DOHH2 (cell line): ENCODE measurements at regions not wholly inside any gene's neighbourhood (a gene's known extent, or its start where the extent isn't known, plus 50 kb on each side); places are given as distances from the start of the nearest gene placed in this dataset.

ENCODE experiments used
- H3F3A ChIP-seq: fragments of 200-600 bp; sonication (generic), shearing (Covaris generic); 2 replicates; pipeline ENCODE4 v1.6.0; 2016; ENCODE audit warnings: antibody characterized with exemption, mild to moderate bottlenecking; ENCODE audit not compliant: control insufficient read depth, insufficient read depth
- H3K27ac ChIP-seq: fragments of 200-600 bp; sonication (generic); 2 replicates; pipeline ENCODE4 v1.5.1; 2014; ENCODE audit warnings: low read depth, mild to moderate bottlenecking, low read length, moderate library complexity
- H3K27me3 ChIP-seq: fragments of 200-600 bp; sonication (generic); 2 replicates; pipeline ENCODE4 v1.6.1; 2014; ENCODE audit warnings: mild to moderate bottlenecking, low read length, mixed read lengths; ENCODE audit not compliant: control insufficient read depth
- H3K36me3 ChIP-seq: fragments of 200-600 bp; sonication (generic); 2 replicates; pipeline ENCODE4 v1.6.1; 2014; ENCODE audit warnings: mild to moderate bottlenecking, low read length, moderate library complexity, mixed read lengths; ENCODE audit not compliant: control insufficient read depth
- H3K4me1 ChIP-seq: fragments of 200-600 bp; sonication (generic); 2 replicates; pipeline ENCODE4 v1.6.1; 2014; ENCODE audit warnings: mild to moderate bottlenecking, low read length, mixed read lengths; ENCODE audit not compliant: control insufficient read depth
- H3K4me2 ChIP-seq: fragments of 200-600 bp; sonication (generic); 2 replicates; pipeline ENCODE4 v1.6.0; 2014; ENCODE audit warnings: mild to moderate bottlenecking, low read length, moderate library complexity
- H3K4me3 ChIP-seq: fragments of 200-600 bp; sonication (generic); 2 replicates; pipeline ENCODE4 v1.5.1; 2014; ENCODE audit warnings: mild to moderate bottlenecking, low read length, mixed read lengths
- H3K79me2 ChIP-seq: fragments of 200-600 bp; sonication (generic); 2 replicates; pipeline ENCODE4 v1.6.1; 2014; ENCODE audit warnings: mild to moderate bottlenecking, low read length, mixed read lengths; ENCODE audit not compliant: control insufficient read depth
- H3K9me2 ChIP-seq: fragments of 200-600 bp; sonication (generic); replicated peaks from 2 replicates; pipeline ENCODE4 v1.6.1; 2014; ENCODE audit warnings: mild to moderate bottlenecking, low read length, mixed read lengths; ENCODE audit not compliant: control insufficient read depth
- H3K9me3 ChIP-seq: fragments of 200-600 bp; sonication (generic); 2 replicates; pipeline ENCODE4 v1.6.1; 2014; ENCODE audit warnings: antibody characterized with exemption, low read length, mixed read lengths; ENCODE audit not compliant: control insufficient read depth, insufficient read depth
- H4K20me1 ChIP-seq: fragments of 200-600 bp; sonication (generic); 2 replicates; pipeline ENCODE4 v1.6.0; 2014; ENCODE audit warnings: low read depth, mild to moderate bottlenecking, antibody characterized with exemption, low read length, moderate library complexity; ENCODE audit not compliant: control insufficient read depth, insufficient read depth
- CTCF ChIP-seq: fragments of 200-600 bp; sonication (generic); IDR thresholded peaks from one replicate; pipeline ENCODE4 v1.5.1; 2014; ENCODE audit warnings: antibody characterized with exemption, mild to moderate bottlenecking, low read depth, low read length; ENCODE audit not compliant: poor library complexity, severe bottlenecking
- EZH2phosphoT487 ChIP-seq: fragments of 200-600 bp; sonication (generic); IDR thresholded peaks from 2 replicates; pipeline ENCODE4 v1.6.1; 2017; ENCODE audit warnings: borderline replicate concordance, mild to moderate bottlenecking, antibody characterized with exemption, low read length, moderate library complexity, mixed read lengths

DNA sequence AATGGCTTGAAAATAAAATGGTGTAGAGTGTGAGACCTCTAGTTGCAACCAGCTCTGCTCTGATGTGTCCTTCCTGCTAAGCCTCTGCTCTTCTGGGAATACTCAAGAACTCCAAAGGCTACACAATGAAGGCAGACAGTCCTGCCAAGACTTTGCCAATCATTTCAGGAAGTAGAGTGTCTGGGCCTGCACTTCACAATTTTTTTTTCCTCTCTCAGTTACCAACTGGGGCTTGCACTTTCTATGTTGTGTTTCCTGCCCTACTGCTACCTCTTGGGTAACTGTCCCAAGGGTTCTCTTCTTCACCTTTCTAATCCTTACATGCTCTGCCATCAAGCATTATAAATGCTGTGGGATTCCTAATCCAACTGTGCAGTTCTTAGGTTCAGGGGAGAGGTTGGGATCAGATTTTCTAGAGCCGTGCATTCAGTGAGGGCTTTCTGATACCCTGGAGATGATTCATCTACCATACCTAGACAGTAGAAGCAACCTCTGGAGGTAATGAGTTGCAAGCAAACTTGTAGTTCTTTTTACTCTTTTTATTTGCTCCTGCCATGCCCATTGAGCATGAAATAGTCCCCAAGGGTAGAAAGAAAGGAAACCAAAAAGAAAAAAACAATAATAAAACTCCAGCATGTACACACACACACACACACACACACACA, 365.9 kb downstream of the MLLT3 start:
- H3K4me2 ChIP-seq: no peak overlapping the region

DNA sequence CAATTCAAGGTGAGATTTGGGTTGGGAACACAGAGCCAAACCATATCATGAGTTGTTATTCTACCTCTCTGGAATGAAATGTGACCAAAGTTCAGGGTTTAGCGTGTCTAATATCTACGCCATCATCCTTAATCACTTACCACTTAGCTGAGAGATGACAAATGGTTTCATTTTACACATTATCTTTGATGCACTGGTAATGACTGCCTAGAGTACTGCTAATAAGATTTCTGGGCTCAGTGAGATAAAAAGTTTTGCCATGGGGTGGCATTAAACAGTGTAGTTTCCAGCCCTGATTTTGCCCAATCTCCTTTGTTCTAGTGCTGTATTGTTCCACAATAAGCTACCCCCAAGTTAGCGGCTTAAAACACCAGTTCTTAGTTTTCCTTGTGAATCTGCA, 367.2 kb downstream of the MLLT3 start:
- Histone ChIP-seq H3K9me3 (no peaks in the 10 kb centered on the region), H4K20me1 (no peaks in the 10 kb centered on the region), H3K4me3 (no peak overlapping the region), H3K27me3 (no peaks in the 10 kb centered on the region), H3K4me2 (no peak overlapping the region), H3K27ac (no peak overlapping the region), H3F3A (no peaks in the 10 kb centered on the region), H3K79me2 (no peaks in the 10 kb centered on the region), H3K36me3 (no peaks in the 10 kb centered on the region), H3K4me1 (no peaks in the 10 kb centered on the region), H3K9me2 (no peaks in the 10 kb centered on the region)
- TF ChIP-seq EZH2phosphoT487 (no peak), CTCF (no peak)

More for the DNA sequence above, 365.9 kb downstream of the MLLT3 start:
- TF ChIP-seq CTCF (no peak), EZH2phosphoT487 (no peak)
- no peaks in the 10 kb centered on the region for H3K79me2 ChIP-seq
- H3K27me3 ChIP-seq: no peaks in the 10 kb centered on the region
- no peaks in the 10 kb centered on the region for H3K36me3 ChIP-seq
- H3K4me1 ChIP-seq: no peaks in the 10 kb centered on the region
- no peaks in the 10 kb centered on the region for H3K9me3 ChIP-seq
- H3F3A ChIP-seq: no peaks in the 10 kb centered on the region
- H3K4me3 ChIP-seq: no peak overlapping the region
- no peaks in the 10 kb centered on the region for H4K20me1 ChIP-seq
- no peaks in the 10 kb centered on the region for H3K9me2 ChIP-seq
- no peak overlapping the region for H3K27ac ChIP-seq

GRCh38 chr9:20253635-20254034, 368.7 kb downstream of the MLLT3 start:
- Histone ChIP-seq H3K27ac (no peak overlapping the region), H3K9me3 (no peaks in the 10 kb centered on the region), H3K9me2 (no peaks in the 10 kb centered on the region), H3K4me1 (no peaks in the 10 kb centered on the region), H3K36me3 (no peaks in the 10 kb centered on the region), H3K4me2 (no peak overlapping the region), H3K4me3 (no peak overlapping the region), H3K27me3 (no peaks in the 10 kb centered on the region), H4K20me1 (no peaks in the 10 kb centered on the region), H3F3A (no peaks in the 10 kb centered on the region), H3K79me2 (no peaks in the 10 kb centered on the region)
- TF ChIP-seq EZH2phosphoT487: no peak
- TF ChIP-seq CTCF: no peak
